ENCODE measurements at regions not wholly inside any gene's neighbourhood (a gene's known extent, or its start where the extent isn't known, plus 50 kb on each side); places are given as distances from the start of the nearest gene placed in this dataset.

DNA sequence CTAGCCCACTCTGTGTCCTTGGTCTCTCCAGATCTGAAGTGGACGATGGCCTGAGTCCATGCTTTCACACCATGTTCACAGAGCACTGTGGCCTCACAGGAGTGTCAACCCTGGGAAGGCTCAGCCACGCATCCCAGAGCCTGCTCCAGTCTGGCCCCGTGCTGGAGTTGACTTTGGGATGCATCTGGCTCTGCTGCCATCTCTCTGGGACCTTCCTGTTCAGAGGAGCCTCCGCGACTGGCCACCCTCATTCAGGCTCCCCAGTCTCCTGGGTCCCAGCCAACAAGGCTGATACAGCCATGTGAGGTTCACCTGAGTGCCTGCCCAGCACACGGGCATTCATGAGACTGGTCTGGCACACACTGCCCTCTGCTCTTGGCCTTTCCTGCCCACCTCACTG is 199.7 kb upstream of the RAB6C start:
- H3K4me3 ChIP-seq (ENCODE audit: low read depth, low read length), result no peak overlapping the region
- TF ChIP-seq, protein P1, sequence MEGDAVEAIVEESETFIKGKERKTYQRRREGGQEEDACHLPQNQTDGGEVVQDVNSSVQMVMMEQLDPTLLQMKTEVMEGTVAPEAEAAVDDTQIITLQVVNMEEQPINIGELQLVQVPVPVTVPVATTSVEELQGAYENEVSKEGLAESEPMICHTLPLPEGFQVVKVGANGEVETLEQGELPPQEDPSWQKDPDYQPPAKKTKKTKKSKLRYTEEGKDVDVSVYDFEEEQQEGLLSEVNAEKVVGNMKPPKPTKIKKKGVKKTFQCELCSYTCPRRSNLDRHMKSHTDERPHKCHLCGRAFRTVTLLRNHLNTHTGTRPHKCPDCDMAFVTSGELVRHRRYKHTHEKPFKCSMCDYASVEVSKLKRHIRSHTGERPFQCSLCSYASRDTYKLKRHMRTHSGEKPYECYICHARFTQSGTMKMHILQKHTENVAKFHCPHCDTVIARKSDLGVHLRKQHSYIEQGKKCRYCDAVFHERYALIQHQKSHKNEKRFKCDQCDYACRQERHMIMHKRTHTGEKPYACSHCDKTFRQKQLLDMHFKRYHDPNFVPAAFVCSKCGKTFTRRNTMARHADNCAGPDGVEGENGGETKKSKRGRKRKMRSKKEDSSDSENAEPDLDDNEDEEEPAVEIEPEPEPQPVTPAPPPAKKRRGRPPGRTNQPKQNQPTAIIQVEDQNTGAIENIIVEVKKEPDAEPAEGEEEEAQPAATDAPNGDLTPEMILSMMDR (IDR thresholded peaks at IDR 0.05; ENCODE audit: insufficient read depth, low read depth, low read length), result no peak
- no peak for DNase-seq (ENCODE audit: low read depth)

DNA sequence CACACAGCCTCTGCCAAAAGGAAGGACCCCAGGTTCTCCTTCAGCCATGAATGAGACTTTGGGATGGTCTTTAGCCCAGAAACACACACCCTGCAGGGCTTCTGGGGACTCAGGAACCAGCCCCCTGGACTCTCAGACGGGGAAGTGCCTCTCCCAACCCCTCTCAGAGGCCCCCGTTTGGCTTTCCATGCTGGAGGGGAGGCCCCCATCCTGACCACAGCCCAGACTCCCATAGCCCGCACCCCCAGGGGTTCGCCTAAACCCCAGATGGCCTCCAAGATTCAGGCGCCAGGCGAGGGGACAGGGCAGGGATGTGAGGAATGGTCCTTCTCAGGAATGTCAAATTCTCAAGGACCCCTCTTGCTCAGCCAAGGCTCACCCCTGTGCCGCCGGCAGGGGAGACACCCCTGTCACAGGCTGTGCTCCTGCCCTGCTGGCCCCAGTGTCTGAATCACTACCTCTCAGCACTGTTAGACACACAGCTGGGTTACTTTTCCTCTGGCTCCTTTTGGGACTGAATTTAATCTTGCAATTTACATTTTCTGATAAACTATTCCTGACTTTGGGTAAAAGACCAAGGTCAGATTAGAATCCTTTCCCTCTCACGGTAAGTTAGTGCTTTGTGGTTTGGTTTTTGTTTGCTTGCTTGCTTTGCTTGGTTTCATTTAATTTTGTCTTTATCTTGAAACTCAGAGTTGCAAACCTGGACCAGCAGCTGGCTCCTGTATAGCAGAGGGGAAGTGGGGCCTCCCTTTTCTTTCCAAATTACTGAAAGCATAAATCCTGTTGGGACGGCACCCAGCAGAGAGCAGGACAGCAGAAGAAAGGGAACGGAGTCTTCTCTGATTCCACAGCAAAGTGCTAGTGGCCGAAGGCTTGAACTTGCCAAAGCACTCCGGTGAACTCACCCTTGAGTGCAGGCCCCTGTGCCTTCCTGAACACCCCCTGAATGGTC is 198.9 kb upstream of the RAB6C start:
- TF ChIP-seq, protein P1 (IDR thresholded peaks at IDR 0.05; ENCODE audit: insufficient read depth, low read depth, low read length), result no peak
- DNase-seq (ENCODE audit: low read depth), result no peak
- H3K4me3 ChIP-seq (ENCODE audit: low read depth, low read length), result no peak overlapping the region

DNA sequence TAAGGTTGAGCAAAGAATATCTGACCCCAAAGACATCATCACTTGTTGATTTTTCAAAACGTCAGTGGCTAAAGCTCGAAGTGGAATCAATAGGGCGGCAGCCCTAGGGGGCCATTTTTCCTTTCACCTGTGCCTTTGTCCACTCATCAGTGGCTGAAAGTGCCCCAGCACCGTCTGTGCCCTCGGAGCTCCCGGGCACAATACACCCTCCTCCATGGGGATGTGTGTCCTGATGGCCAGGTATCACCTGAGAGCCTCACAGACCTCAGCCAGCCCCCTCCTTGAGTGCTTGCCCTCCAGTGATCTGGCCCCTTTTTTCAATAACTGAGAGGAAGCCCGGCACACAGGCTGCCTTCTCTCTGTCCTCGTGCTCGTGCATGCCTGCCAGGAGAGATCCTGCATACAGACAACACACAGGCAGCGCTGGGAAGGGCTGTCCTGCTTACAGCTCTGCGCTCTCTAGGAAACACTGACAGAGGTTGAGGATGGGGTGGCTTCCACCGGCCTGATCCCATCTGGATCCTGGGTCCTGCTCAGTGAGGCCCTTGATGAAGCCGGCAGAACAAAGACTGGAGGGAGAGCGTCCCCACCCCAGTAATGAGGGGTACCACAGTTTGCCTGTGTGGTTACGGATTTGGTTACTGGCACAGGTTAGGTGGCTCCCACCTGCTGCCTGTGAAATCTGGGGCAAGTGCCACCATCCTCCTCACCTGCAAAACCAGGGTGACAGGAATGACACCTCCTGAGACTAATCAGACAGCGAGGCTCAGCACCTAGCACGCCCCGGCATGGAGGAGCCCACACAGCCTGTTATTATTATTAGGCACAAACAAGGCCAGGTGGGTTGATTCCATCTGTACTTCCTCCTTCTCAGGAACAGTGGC is 197.5 kb upstream of the RAB6C start:
- no peak overlapping the region for H3K4me3 ChIP-seq (ENCODE audit: low read depth, low read length)
- DNase-seq (ENCODE audit: low read depth), result no peak
- TF ChIP-seq, protein P1 (IDR thresholded peaks at IDR 0.05; ENCODE audit: insufficient read depth, low read depth, low read length), result no peak

DNA sequence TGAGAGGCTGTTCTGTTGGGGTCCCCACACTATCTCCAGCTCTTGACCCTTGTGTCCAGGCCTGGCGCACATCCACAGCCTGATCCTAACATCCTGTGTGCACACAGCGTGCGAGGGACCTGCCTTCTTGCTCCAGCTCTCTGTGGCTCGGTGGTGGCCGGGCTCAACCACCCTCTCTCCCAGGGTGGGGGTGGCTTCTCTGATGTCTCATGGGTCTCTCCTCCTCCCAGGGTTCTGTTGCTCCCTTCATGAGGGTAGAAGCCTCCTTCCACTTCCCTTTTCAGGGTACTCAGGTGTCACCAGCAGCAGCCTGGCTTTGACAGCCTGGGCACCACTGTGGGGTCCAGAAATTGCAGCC is 196.9 kb upstream of the RAB6C start:
- no peak overlapping the region for H3K4me3 ChIP-seq (ENCODE audit: low read depth, low read length)
- TF ChIP-seq, protein P1 (IDR thresholded peaks at IDR 0.05; ENCODE audit: insufficient read depth, low read depth, low read length), result no peak
- no peak for DNase-seq (ENCODE audit: low read depth)

DNA sequence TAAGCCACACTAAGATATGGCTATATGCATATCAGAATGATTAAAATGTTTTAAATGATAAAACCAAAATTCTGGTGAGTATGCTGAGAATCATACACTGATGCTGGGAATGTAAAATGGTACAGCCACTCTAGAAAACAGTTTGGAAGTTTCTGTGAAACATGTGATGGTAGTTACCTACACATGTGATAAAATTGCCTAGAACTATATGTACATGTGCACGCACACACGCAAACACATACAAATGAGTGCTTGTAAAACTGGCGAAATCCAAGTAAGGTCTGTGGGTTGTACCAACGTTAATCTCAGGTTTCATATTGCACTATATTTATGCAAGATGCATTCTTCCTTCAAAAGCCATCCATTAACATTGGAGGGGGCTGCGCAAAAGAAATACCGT is 195.0 kb upstream of the RAB6C start:
- no peak for DNase-seq (ENCODE audit: low read depth)
- TF ChIP-seq, protein P1 (IDR thresholded peaks at IDR 0.05; ENCODE audit: insufficient read depth, low read depth, low read length), result no peak
- no peak overlapping the region for H3K4me3 ChIP-seq (ENCODE audit: low read depth, low read length)

DNA sequence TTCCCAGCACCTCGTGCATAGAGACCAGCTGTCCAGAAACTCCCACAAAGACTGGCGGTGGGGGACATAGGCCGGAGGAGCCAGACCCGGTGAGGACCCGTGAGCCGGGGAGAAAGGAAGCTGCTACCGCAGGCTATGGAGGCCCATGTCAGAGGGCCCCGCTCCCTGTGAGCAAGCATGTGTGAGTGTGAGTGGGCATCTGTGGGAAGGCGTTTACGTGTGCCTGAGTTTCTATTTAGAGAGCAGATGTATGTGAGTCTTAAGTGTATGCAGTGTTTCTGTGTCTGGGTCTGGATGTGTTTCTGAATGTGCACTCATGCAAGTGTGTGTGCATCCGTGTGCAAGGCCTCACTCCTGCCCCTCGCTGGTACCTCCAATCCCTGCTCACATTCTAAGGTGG is 187.8 kb upstream of the RAB6C start:
- TF ChIP-seq, protein P1 (IDR thresholded peaks at IDR 0.05; ENCODE audit: insufficient read depth, low read depth, low read length), result no peak
- no peak for DNase-seq (ENCODE audit: low read depth)
- no peak overlapping the region for H3K4me3 ChIP-seq (ENCODE audit: low read depth, low read length)

All from fibroblast of villous mesenchyme (primary cell).